C4-2B (cell line): ENCODE measurements at regions not wholly inside any gene's neighbourhood (a gene's known extent, or its start where the extent isn't known, plus 50 kb on each side); places are given as distances from the start of the nearest gene placed in this dataset.

Experiments used
- CTCF ChIP-seq: fragments of 450-650 bp; conservative IDR thresholded peaks from 2 replicates; pipeline ENCODE4 v1.5.1; 2017; ENCODE audit warnings: mild to moderate bottlenecking
- ZFX ChIP-seq: fragments of 450-650 bp; IDR thresholded peaks from 2 replicates; pipeline ENCODE4 v1.6.1; 2017

GRCh38 chr6:28782113-28782673, 141.6 kb downstream of the TRIM27 start:
- TF ChIP-seq CTCF (no peak), ZFX (no peak)
